Endothelial cell of umbilical vein (primary cell): ENCODE measurements at regions not wholly inside any gene's neighbourhood (a gene's known extent, or its start where the extent isn't known, plus 50 kb on each side); places are given as distances from the start of the nearest gene placed in this dataset.

Source experiments
- POLR2A ChIP-seq: IDR thresholded peaks from 2 replicates; pipeline ENCODE4 v1.6.1; 2012; ENCODE audit warnings: low read depth, mild to moderate bottlenecking, control low read depth, low read length
- TF ChIP-seq, protein P1 (sequence below), 2 donors: IDR thresholded peaks; 1 replicate in 1 of 2; 2 replicates in 1 of 2; pipeline ENCODE4 v1.5.1; 2011; ENCODE audit warnings: low read length in 2 of 2, mild to moderate bottlenecking in 2 of 2, moderate library complexity in 2 of 2, control low read depth in 1 of 2, inconsistent platforms in 1 of 2, low read depth in 1 of 2; ENCODE audit not compliant: insufficient read depth in 1 of 2; ENCODE audit errors: extremely low read depth in 1 of 2

DNA sequence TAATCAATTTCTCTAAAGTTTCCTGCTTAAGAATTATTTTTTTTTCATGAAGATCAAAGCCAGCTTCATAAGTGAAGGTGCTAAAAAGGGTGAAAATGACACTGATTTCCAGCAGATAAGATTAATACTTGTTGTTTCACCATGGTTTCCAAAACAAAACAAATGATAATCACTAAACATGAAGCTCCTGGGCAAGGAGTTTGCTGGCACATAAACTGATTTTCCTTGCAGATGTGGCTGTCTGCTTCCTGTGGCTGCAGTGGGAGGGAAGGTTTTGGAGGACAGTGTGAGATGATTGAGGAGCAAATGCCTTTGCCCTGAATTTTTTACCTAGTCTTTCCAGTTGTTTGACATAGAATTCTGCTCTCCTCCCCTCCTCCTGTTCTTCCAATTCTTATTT lies 228.8 kb downstream of the DIPK2A start:
- TF ChIP-seq, protein P1, sequence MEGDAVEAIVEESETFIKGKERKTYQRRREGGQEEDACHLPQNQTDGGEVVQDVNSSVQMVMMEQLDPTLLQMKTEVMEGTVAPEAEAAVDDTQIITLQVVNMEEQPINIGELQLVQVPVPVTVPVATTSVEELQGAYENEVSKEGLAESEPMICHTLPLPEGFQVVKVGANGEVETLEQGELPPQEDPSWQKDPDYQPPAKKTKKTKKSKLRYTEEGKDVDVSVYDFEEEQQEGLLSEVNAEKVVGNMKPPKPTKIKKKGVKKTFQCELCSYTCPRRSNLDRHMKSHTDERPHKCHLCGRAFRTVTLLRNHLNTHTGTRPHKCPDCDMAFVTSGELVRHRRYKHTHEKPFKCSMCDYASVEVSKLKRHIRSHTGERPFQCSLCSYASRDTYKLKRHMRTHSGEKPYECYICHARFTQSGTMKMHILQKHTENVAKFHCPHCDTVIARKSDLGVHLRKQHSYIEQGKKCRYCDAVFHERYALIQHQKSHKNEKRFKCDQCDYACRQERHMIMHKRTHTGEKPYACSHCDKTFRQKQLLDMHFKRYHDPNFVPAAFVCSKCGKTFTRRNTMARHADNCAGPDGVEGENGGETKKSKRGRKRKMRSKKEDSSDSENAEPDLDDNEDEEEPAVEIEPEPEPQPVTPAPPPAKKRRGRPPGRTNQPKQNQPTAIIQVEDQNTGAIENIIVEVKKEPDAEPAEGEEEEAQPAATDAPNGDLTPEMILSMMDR (IDR thresholded peaks at IDR 0.05; ENCODE audit: extremely low read depth in 1 of 2, insufficient read depth in 1 of 2, low read depth in 1 of 2, low read length in 2 of 2), result no peak
- TF ChIP-seq POLR2A, result no peak
